Heart right ventricle (tissue), 16 donors: ENCODE measurements at regions not wholly inside any gene's neighbourhood (a gene's known extent, or its start where the extent isn't known, plus 50 kb on each side); places are given as distances from the start of the nearest gene placed in this dataset.

Source experiments
- ATAC-seq, 8 donors: fragments of 200-7000 bp; cut with Tn5 transposase; one replicate each; pipeline ENCODE4 v1.9.1; 2020; ENCODE audit warnings: mild to moderate bottlenecking in 8 of 8, moderate library complexity in 8 of 8, moderate number of reproducible peaks in 1 of 8
- DNase-seq, 2 donors: peaks; one replicate each; pipeline ENCODE4 v3.0.0-alpha.2; 2020
- H3K27ac ChIP-seq, 10 donors: fragments of 200-600 bp; sonication (generic) in 2 of 10; one replicate each; pipeline versions ENCODE4 v1.5.0 to v1.8.0; 2020 to 2022; ENCODE audit warnings: mild to moderate bottlenecking in 3 of 10
- H3K27me3 ChIP-seq, 7 donors: fragments of 200-600 bp; one replicate each; pipeline ENCODE4 v1.8.0; 2021 to 2022; ENCODE audit warnings: mild to moderate bottlenecking in 2 of 7
- H3K36me3 ChIP-seq, 9 donors: fragments of 200-600 bp; sonication (generic) in 1 of 9; one replicate each; pipeline versions ENCODE4 v1.5.0 to v1.8.0; 2020 to 2022; ENCODE audit warnings: mild to moderate bottlenecking in 2 of 9
- H3K4me1 ChIP-seq, 9 donors: fragments of 200-600 bp; sonication (generic) in 1 of 9; one replicate each; pipeline versions ENCODE4 v1.5.0 to v1.8.0; 2020 to 2022; ENCODE audit warnings: mild to moderate bottlenecking in 4 of 9
- H3K4me3 ChIP-seq, 10 donors: fragments of 200-600 bp; sonication (generic) in 2 of 10; one replicate each; pipeline versions ENCODE4 v1.5.0 to v1.8.0; 2020 to 2022; ENCODE audit warnings: mild to moderate bottlenecking in 7 of 10, moderate library complexity in 2 of 10
- H3K9me3 ChIP-seq, 11 donors: fragments of 200-600 bp in 10 of 11; sonication (generic) in 2 of 11; one replicate each; pipeline versions ENCODE4 v1.5.0 to v1.8.0; 2013 to 2022; ENCODE audit warnings: mild to moderate bottlenecking in 2 of 11, control low read depth in 1 of 11, moderate library complexity in 1 of 11
- CTCF ChIP-seq, 9 donors: fragments of 200-600 bp; sonication (generic) in 2 of 9; IDR thresholded peaks; one replicate each; pipeline versions ENCODE4 v1.5.0 to v1.8.0; 2021 to 2022; ENCODE audit warnings: antibody characterized with exemption in 9 of 9, mild to moderate bottlenecking in 5 of 9, moderate library complexity in 1 of 9
- WGBS, 2 donors: extraction: QIAGEN DNeasy Blood & Tissue Kit; methylation state at CpG; one replicate each; pipeline ENCODE4 v1.1.7; 2013; ENCODE audit warnings: inconsistent platforms in 1 of 2; 5-methylcytosine and 5-hydroxymethylcytosine counted together
- intact Hi-C, 10 donors: fragments of 100-400 bp; cut with DNase I; formaldehyde crosslinking; loops; one replicate each; pipeline versions ENCODE4 v1.11.1 to v1.14.2; 2022
- donor health status: Arrhythmogenic right ventricular cardiomyopathy.
- donor health status: ischemic (EF 13 %, LVEDD 7.1; RV severe dilation, severe dysfunction).
- donor health status: healthy with polysubstance abuse.
- donor health status: DM: no; HTN: yes; CAD: no.
- donor health status: DM: no; HTN: no; CAD: no.
- donor health status: ischemic (EF 25% LVEDD 6.9; RV normal size, moderate dysfunction).
- donor health status: ischemic (EF 25% LVEDD 5.7; RV mildly dilated, moderate dysfunction).
- donor health status: healthy.
- donor health status: DM: yes; HTN: yes; CAD: no.
- donor health status: Ischemic cardiomyopathy.
- donor health status: ischemic (EF 35%, LVEDD 5.7; RV mildly dilated, moderate dysfunction).
- donor health status: nonischemic (EF 11% LVEDD 7.7; RV severe dilation, severe dysfunction).
- donor health status: DM: yes; HTN: yes; CAD: no.
- donor health status: PGD.
- donor health status: ischemic (EF 29% LVEDD 5.4; RV normal size, mild dysfunction).
- donor health status: nonischemic (EF 23%, LVEDD 6.1; RV moderate dilation, normal function).

- DNase-seq: no peak
- no peak for ATAC-seq
- Histone ChIP-seq H3K4me3 (no peak overlapping the region), H3K4me1 (peaks cover 0 to 12% (median 0%) of the 10 kb centered on the region in 9 donors), H3K27me3 (no peaks in the 10 kb centered on the region), H3K9me3 (no peaks in the 10 kb centered on the region), H3K27ac (no peak overlapping the region), H3K36me3 (no peaks in the 10 kb centered on the region)
- 95 to 97% methylated on average over 2 of the region's 2 CpGs for WGBS, 2 donors
- no peak for TF ChIP-seq CTCF (IDR thresholded peaks at IDR 0.05)
- intact Hi-C loops: loop anchor here in 1 of 10 donors (10.0 kb wide), 1 partner anchor 52 kb away; no protein-coding TSS in a partner anchor
Observed at GRCh38 chr15:57773051-57773450, 66.5 kb downstream of the POLR2M start.

GRCh38 chr15:57777003-57777402 is 70.5 kb downstream of the POLR2M start:
- no peaks in the 10 kb centered on the region for H3K27me3 ChIP-seq
- H3K4me1 ChIP-seq: no peaks in the 10 kb centered on the region
- ATAC-seq (no peak), DNase-seq (no peak)
- intact Hi-C loops: loop anchor here in 1 of 10 donors (10.0 kb wide), 1 partner anchor 48 kb away; no protein-coding TSS in a partner anchor
- no peak for TF ChIP-seq CTCF (IDR thresholded peaks at IDR 0.05)
- H3K36me3 ChIP-seq: no peaks in the 10 kb centered on the region
- 74 to 86% methylated on average over 4 of the region's 4 CpGs for WGBS, 2 donors
- H3K27ac ChIP-seq: no peak overlapping the region
- no peak overlapping the region for H3K4me3 ChIP-seq
- no peaks in the 10 kb centered on the region for H3K9me3 ChIP-seq

- TF ChIP-seq CTCF (IDR thresholded peaks at IDR 0.05): no peak
- H3K4me3 ChIP-seq: no peak overlapping the region
- peaks cover 3 to 22% (median 14%) of the 10 kb centered on the region in 9 donors for H3K4me1 ChIP-seq
- intact Hi-C loops: no loop called here
- 71 to 72% methylated on average over 4 of the region's 4 CpGs for WGBS, 2 donors
- no peak for DNase-seq
- no peaks in the 10 kb centered on the region for H3K27me3 ChIP-seq
- H3K9me3 ChIP-seq: no peaks in the 10 kb centered on the region
- no peak for ATAC-seq
- H3K27ac ChIP-seq: no peak overlapping the region
- no peaks in the 10 kb centered on the region for H3K36me3 ChIP-seq
Observed at GRCh38 chr15:57780471-57780870, 74.0 kb downstream of the POLR2M start.

GRCh38 chr15:57782731-57783130 is 76.2 kb downstream of the POLR2M start:
- H3K9me3 ChIP-seq: no peaks in the 10 kb centered on the region
- 59 to 63% methylated on average over 6 of the region's 6 CpGs for WGBS, 2 donors
- intact Hi-C loops: no loop called here
- peak overlapping the region in 3 of 10 donors; percentile 67 to 79 (median 75) for H3K27ac ChIP-seq
- H3K36me3 ChIP-seq: no peaks in the 10 kb centered on the region
- DNase-seq: no peak
- H3K4me1 ChIP-seq: peaks cover 3 to 22% (median 14%) of the 10 kb centered on the region in 9 donors
- no peak for TF ChIP-seq CTCF (IDR thresholded peaks at IDR 0.05)
- ATAC-seq: no peak
- H3K27me3 ChIP-seq: no peaks in the 10 kb centered on the region
- H3K4me3 ChIP-seq: no peak overlapping the region
